ENCODE measurements at regions not wholly inside any gene's neighbourhood (a gene's known extent, or its start where the extent isn't known, plus 50 kb on each side); places are given as distances from the start of the nearest gene placed in this dataset.
"Not testable (repeated sequence)": the region's sequence is repeated elsewhere in the genome, so short reads cannot be mapped to it uniquely, and the experiment has no call there.

- no peak for DNase-seq
Observed at GRCh38 chr2:125745514-125745913, 910.4 kb upstream of the GYPC start.

GRCh38 chr2:125746321-125747164, 909.4 kb upstream of the GYPC start:
- no peak for DNase-seq

GRCh38 chr2:125747165-125747425, 908.9 kb upstream of the GYPC start:
- no peak for DNase-seq

- DNase-seq: no peak
Observed at GRCh38 chr2:125756431-125756830, 899.5 kb upstream of the GYPC start.

- no peak for DNase-seq
Observed at GRCh38 chr2:125796784-125797183, 859.2 kb upstream of the GYPC start.

- no peak for DNase-seq
Observed at GRCh38 chr2:125797192-125797591, 858.8 kb upstream of the GYPC start.

- no peak for DNase-seq
Observed at GRCh38 chr2:125822746-125823145, 833.2 kb upstream of the GYPC start.

GRCh38 chr2:125825781-125826180, 830.2 kb upstream of the GYPC start:
- not testable (repeated sequence) for DNase-seq

GRCh38 chr2:125837128-125837527, 818.8 kb upstream of the GYPC start:
- no peak for DNase-seq

- no peak for DNase-seq
Observed at GRCh38 chr2:125837611-125838010, 818.3 kb upstream of the GYPC start.

GRCh38 chr2:125839945-125840344, 816.0 kb upstream of the GYPC start:
- no peak for DNase-seq

GRCh38 chr2:125842041-125842440, 813.9 kb upstream of the GYPC start:
- DNase-seq: no peak

- no peak for DNase-seq
Observed at GRCh38 chr2:125850541-125850940, 805.4 kb upstream of the GYPC start.

GRCh38 chr2:125852364-125852763, 803.6 kb upstream of the GYPC start:
- DNase-seq: no peak

GRCh38 chr2:125853626-125854025, 802.3 kb upstream of the GYPC start:
- DNase-seq: no peak

GRCh38 chr2:125855204-125855603, 800.8 kb upstream of the GYPC start:
- DNase-seq: no peak

GRCh38 chr2:125857971-125858794, 797.8 kb upstream of the GYPC start:
- no peak for DNase-seq

GRCh38 chr2:125861461-125861860, 794.5 kb upstream of the GYPC start:
- no peak for DNase-seq

GRCh38 chr2:125867908-125868307, 788.0 kb upstream of the GYPC start:
- DNase-seq: no peak

- DNase-seq: no peak
Observed at GRCh38 chr2:125870264-125870663, 785.7 kb upstream of the GYPC start.

- DNase-seq: no peak
Observed at GRCh38 chr2:125870746-125871145, 785.2 kb upstream of the GYPC start.

GRCh38 chr2:125874564-125874963, 781.4 kb upstream of the GYPC start:
- DNase-seq: no peak

- no peak for DNase-seq
Observed at GRCh38 chr2:125885340-125885739, 770.6 kb upstream of the GYPC start.

GRCh38 chr2:125886153-125886552, 769.8 kb upstream of the GYPC start:
- DNase-seq: no peak
